PC-9 (cell line): ENCODE measurements at regions not wholly inside any gene's neighbourhood (a gene's known extent, or its start where the extent isn't known, plus 50 kb on each side); places are given as distances from the start of the nearest gene placed in this dataset.

Experiments used
- EZH2 ChIP-seq: fragments of 200-600 bp; sonication (generic); IDR thresholded peaks from 2 replicates; pipeline ENCODE4 v1.8.0; 2017; ENCODE audit warnings: antibody characterized with exemption, low read depth
- TF ChIP-seq, protein P1 (sequence below): fragments of 200-600 bp; sonication (generic); conservative IDR thresholded peaks from 2 replicates; pipeline ENCODE4 v1.6.1; 2017; ENCODE audit warnings: mixed run types, antibody characterized with exemption, mild to moderate bottlenecking, moderate library complexity

DNA sequence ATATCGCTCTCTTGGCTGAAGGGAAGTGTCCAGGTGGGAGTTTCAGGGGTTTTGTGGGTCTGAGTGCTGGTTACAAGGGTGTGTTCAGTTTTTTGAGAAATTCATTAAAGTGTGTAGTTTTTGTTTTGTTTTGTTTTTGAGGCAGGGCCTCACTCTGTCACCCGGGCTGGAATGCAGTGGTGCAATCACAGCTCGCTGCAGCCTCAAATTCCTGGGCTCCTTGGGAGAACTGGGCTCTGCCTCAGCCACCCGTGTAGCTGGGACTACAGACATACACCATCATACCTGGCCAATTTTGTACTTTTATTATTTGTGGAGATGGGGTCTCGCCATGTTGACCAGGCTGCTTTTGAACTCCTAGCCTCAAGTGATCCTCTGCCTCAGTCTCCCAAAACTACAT is 51.2 kb upstream of the RALGAPA2 start:
- TF ChIP-seq, protein P1, sequence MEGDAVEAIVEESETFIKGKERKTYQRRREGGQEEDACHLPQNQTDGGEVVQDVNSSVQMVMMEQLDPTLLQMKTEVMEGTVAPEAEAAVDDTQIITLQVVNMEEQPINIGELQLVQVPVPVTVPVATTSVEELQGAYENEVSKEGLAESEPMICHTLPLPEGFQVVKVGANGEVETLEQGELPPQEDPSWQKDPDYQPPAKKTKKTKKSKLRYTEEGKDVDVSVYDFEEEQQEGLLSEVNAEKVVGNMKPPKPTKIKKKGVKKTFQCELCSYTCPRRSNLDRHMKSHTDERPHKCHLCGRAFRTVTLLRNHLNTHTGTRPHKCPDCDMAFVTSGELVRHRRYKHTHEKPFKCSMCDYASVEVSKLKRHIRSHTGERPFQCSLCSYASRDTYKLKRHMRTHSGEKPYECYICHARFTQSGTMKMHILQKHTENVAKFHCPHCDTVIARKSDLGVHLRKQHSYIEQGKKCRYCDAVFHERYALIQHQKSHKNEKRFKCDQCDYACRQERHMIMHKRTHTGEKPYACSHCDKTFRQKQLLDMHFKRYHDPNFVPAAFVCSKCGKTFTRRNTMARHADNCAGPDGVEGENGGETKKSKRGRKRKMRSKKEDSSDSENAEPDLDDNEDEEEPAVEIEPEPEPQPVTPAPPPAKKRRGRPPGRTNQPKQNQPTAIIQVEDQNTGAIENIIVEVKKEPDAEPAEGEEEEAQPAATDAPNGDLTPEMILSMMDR = no peak
- TF ChIP-seq EZH2 = no peak
